Lower leg skin (tissue), 3 donors: ENCODE measurements at regions not wholly inside any gene's neighbourhood (a gene's known extent, or its start where the extent isn't known, plus 50 kb on each side); places are given as distances from the start of the nearest gene placed in this dataset.

Experiments
- CTCF ChIP-seq, 3 donors: fragments of 450-650 bp; IDR thresholded peaks; one replicate each; pipeline ENCODE4 v1.5.1; 2016; ENCODE audit warnings: antibody characterized with exemption in 3 of 3, mild to moderate bottlenecking in 3 of 3, moderate library complexity in 2 of 3
- POLR2A ChIP-seq, 2 donors: fragments of 450-650 bp; IDR thresholded peaks; one replicate each; pipeline ENCODE4 v1.6.1; 2016 to 2017; ENCODE audit warnings: antibody characterized with exemption in 2 of 2, mild to moderate bottlenecking in 1 of 2, moderate library complexity in 1 of 2

- TF ChIP-seq CTCF (IDR thresholded peaks at IDR 0.05) (no peak), POLR2A (IDR thresholded peaks at IDR 0.05) (no peak)
Observed at GRCh38 chr5:155926031-155926430, 400.9 kb upstream of the SGCD start.
